Aorta (tissue), 5 donors: ENCODE measurements at regions not wholly inside any gene's neighbourhood (a gene's known extent, or its start where the extent isn't known, plus 50 kb on each side); places are given as distances from the start of the nearest gene placed in this dataset.

Experiments used
- ATAC-seq: fragments of 200-7000 bp; cut with Tn5 transposase; one replicate; pipeline ENCODE4 v1.9.1; 2022; ENCODE audit warnings: moderate library complexity; ENCODE audit not compliant: low FRiP score
- DNase-seq, 2 donors: peaks; one replicate each; pipeline ENCODE4 v3.0.0-alpha.2; 2020
- H3K27ac ChIP-seq, 2 donors: one replicate each; pipeline ENCODE4 v1.5.1; 2013; ENCODE audit warnings: low read length in 2 of 2, mild to moderate bottlenecking in 2 of 2, moderate library complexity in 2 of 2, control low read depth in 1 of 2, inconsistent platforms in 1 of 2, low read depth in 1 of 2
- H3K27me3 ChIP-seq, 2 donors: one replicate each; pipeline ENCODE4 v1.6.1; 2013; ENCODE audit warnings: control low read depth in 1 of 2, low read length in 1 of 2, mild to moderate bottlenecking in 1 of 2, moderate library complexity in 1 of 2; ENCODE audit not compliant: insufficient read depth in 2 of 2, control insufficient read depth in 1 of 2
- H3K36me3 ChIP-seq, 2 donors: one replicate each; pipeline ENCODE4 v1.6.1; 2013; ENCODE audit warnings: control low read depth in 1 of 2, low read length in 1 of 2, mild to moderate bottlenecking in 1 of 2; ENCODE audit not compliant: insufficient read depth in 2 of 2, control insufficient read depth in 1 of 2
- H3K4me1 ChIP-seq, 2 donors: one replicate each; pipeline ENCODE4 v1.6.1; 2013; ENCODE audit warnings: low read length in 2 of 2, control low read depth in 1 of 2, mild to moderate bottlenecking in 1 of 2, moderate library complexity in 1 of 2; ENCODE audit not compliant: insufficient read depth in 2 of 2, control insufficient read depth in 1 of 2
- H3K4me3 ChIP-seq, 2 donors: one replicate each; pipeline ENCODE4 v1.5.1; 2013; ENCODE audit warnings: low read length in 2 of 2, control low read depth in 1 of 2, mild to moderate bottlenecking in 1 of 2
- H3K9me3 ChIP-seq: one replicate; pipeline ENCODE4 v1.6.1; 2013; ENCODE audit warnings: mild to moderate bottlenecking, low read length; ENCODE audit not compliant: control insufficient read depth
- WGBS, 2 donors: extraction: QIAGEN DNeasy Blood & Tissue Kit; methylation state at CpG; one replicate each; pipeline ENCODE4 v1.1.7; 2013; 5-methylcytosine and 5-hydroxymethylcytosine counted together
- intact Hi-C, 2 donors: fragments of 100-400 bp; cut with DNase I; formaldehyde crosslinking; loops; one replicate each; pipeline versions ENCODE4 v1.14.2 to v1.15.0; 2022
- donor health status: healthy with polysubstance abuse.
- donor health status: Bipolar disorder and iron deficiency.
- donor health status: DM: no; HTN: no; CAD: no.
- donor health status: DM: no; HTN: no; CAD: no.
- donor health status: DM: yes; HTN: yes; CAD: no.

DNA sequence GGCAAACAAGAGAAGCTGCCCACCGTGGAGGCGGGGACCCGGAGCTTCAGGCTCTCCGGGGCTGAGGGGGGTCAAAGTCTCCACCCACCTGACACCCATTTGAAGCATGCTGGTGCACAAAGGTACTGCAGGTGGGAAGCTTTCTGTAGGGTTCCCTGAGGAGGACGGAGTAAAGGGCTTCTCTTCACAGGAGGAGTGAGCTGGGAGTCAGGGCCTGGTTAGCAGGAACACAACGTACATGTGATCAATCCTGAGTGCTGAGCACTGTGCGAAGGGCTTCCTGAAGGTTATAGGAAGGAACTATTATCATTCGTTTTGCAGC is 252.9 kb upstream of the RPL38 start:
- ATAC-seq: no peak
- Histone ChIP-seq H3K4me1 (no peaks in the 10 kb centered on the region), H3K9me3 (no peaks in the 10 kb centered on the region), H3K36me3 (no peaks in the 10 kb centered on the region), H3K4me3 (no peak overlapping the region), H3K27me3 (no peaks in the 10 kb centered on the region), H3K27ac (no peak overlapping the region)
- no peak for DNase-seq
- 79 to 81% methylated on average over 8 of the region's 8 CpGs for WGBS, 2 donors
- intact Hi-C loops: no loop called here

DNA sequence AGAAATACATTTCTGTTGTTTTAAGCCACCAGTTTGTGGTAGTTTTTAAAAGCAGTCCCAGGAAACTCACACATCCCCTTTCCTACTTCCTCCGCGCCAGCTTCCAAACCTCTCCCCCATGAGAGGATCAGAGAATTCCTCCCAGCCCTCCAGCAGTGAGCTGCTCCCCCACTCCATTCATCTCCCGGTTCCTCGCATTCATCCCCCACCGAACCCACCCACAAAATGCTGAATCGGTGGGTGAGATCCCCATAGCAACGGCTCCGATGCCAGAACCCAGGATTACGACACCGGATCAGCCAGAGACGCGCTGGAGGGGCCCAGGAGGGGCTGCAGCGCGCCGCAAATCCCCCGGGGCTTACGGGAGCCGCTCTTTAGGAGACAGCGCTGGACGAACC is 251.4 kb upstream of the RPL38 start:
- Histone ChIP-seq H3K4me3 (no peak overlapping the region), H3K27ac (no peak overlapping the region), H3K9me3 (no peaks in the 10 kb centered on the region), H3K4me1 (no peaks in the 10 kb centered on the region), H3K27me3 (no peaks in the 10 kb centered on the region), H3K36me3 (no peaks in the 10 kb centered on the region)
- WGBS, 2 donors: 18 to 20% methylated on average over 20 of the region's 20 CpGs
- intact Hi-C loops: no loop called here
- ATAC-seq (no peak), DNase-seq (no peak)

DNA sequence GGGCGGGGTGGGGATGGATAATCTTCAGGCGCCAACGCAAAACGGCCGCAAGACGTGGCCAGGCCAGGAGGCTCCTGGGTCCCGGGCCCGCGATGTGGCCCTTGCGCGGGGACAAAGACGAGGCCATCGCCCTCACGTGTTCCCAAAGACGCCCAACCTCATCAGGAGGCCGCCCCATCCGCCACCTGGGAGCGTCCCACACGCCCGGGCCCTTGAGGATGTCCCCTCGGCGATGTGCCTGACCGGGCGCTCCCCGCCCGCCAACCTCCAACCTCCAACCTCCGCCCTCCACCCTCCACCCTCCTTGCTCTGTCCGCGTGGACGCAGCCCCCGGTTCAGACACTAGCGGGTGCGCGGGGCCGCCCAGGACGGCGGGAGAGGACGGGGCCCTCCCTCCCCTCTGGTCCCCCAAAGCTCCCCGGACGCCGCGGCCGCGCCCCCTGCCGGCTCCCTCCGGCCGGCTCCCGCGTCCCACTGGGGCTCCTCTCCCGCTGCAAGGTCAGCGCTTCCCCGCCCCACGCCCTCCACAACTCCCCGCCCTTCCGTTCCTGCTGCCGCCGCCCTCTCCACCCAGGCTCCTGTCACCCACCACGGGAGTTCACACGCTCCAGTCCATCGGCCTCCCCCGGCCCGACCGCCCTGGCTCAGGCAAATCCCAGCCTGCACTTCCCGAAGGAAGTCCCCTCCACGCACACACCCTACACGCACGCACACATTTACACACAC is 250.8 kb upstream of the RPL38 start:
- no peaks in the 10 kb centered on the region for H3K27me3 ChIP-seq

DNA sequence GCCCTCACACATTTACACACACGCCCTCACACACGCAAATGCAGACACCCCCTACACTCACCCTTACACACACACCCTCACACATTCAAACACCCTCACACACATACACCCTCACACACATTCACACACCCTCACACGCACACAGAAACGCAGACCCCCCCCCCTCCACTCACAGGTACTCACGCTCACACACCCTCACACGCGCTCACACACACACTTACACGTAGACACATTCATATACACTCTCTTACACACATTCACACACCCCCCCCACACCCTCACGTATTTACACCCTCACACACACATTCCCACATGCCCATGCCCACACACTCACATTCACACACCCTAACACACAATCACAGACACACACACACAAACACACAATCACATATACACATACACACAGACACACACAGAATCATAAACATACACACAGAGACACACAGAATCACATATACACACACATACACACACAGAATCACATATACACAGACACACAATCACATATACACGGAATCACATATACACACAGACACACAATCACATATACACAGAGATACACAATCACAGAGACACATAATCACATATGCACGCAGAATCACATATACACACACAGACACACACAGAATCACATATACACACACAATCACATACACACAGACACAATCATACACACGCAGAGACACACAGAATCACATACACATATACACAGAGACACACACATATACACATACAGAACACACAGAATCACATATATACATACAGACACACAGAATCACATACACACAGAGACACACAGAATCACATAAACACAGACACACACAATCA is 250.1 kb upstream of the RPL38 start:
- H3K9me3 ChIP-seq: no peaks in the 10 kb centered on the region
- H3K27ac ChIP-seq: no peak overlapping the region
- no peaks in the 10 kb centered on the region for H3K27me3 ChIP-seq
- no peak for DNase-seq
- 67% methylated on average over 12 of the region's 12 CpGs for WGBS, 2 donors
- H3K4me3 ChIP-seq: no peak overlapping the region
- H3K4me1 ChIP-seq: no peaks in the 10 kb centered on the region
- ATAC-seq: no peak
- no peaks in the 10 kb centered on the region for H3K36me3 ChIP-seq
- intact Hi-C loops: no loop called here

More for the DNA sequence above, 250.8 kb upstream of the RPL38 start:
- H3K4me1 ChIP-seq: no peaks in the 10 kb centered on the region
- no peak overlapping the region for H3K4me3 ChIP-seq
- intact Hi-C loops: no loop called here
- no peak overlapping the region for H3K27ac ChIP-seq
- ATAC-seq (peak; percentile 47), DNase-seq (peak in 1 of 2 donors; percentile 80)
- H3K36me3 ChIP-seq: no peaks in the 10 kb centered on the region
- WGBS, 2 donors: 3 to 5% methylated on average over 35 to 67 of the region's 67 CpGs
- no peaks in the 10 kb centered on the region for H3K9me3 ChIP-seq

DNA sequence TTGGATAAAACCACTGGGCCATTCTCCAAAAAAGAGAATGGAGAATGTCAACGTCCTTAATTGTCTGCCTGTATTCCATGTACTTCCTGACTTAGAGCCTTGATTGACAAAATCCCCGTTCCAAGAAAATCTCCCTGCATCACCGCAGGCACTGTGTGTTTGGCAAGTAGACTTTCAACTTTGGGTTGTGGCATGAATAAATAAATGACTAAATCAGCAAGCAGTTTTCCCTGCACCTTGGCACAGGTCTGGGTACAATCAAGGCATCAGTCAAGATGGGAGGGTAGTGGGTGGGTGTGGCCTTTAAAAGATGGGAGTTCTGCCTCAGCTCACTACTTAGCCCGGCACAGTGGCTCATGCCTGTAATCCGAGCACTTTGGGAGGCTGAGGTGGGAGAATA is 248.5 kb upstream of the RPL38 start:
- Histone ChIP-seq H3K27ac (no peak overlapping the region), H3K27me3 (no peaks in the 10 kb centered on the region), H3K4me3 (no peak overlapping the region), H3K36me3 (no peaks in the 10 kb centered on the region), H3K4me1 (no peaks in the 10 kb centered on the region), H3K9me3 (no peaks in the 10 kb centered on the region)
- intact Hi-C loops: no loop called here
- ATAC-seq (no peak), DNase-seq (no peak)
- 36 to 38% methylated on average over 5 of the region's 5 CpGs for WGBS, 2 donors

DNA sequence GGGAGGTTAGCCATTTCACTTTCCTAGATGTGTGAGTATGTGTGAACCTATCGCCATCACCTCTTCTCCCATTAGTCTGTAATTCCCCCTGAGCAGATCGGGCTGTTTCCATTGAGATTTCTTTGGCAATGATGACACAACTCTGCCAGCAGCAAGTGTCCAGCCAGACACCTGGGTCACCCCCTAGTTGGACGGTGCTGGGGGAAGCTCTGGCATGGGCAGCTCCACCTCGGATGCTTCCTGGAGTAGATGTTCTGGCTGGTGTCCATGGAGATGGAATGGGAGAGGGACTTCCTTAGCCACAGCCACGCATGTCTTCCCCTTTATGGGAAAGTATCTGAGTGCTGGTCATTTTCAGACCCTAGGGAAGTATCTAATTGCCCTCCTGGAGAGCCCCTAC is 247.9 kb upstream of the RPL38 start:
- H3K4me3 ChIP-seq: no peak overlapping the region
- ATAC-seq (no peak), DNase-seq (no peak)
- intact Hi-C loops: loop anchor here in 1 of 2 donors (2.0 kb wide), 1 partner anchor 527 kb away; no protein-coding TSS in a partner anchor
- no peaks in the 10 kb centered on the region for H3K27me3 ChIP-seq
- no peaks in the 10 kb centered on the region for H3K9me3 ChIP-seq
- no peaks in the 10 kb centered on the region for H3K36me3 ChIP-seq
- H3K4me1 ChIP-seq: no peaks in the 10 kb centered on the region
- WGBS, 2 donors: 83 to 84% methylated on average over 5 of the region's 5 CpGs
- no peak overlapping the region for H3K27ac ChIP-seq

DNA sequence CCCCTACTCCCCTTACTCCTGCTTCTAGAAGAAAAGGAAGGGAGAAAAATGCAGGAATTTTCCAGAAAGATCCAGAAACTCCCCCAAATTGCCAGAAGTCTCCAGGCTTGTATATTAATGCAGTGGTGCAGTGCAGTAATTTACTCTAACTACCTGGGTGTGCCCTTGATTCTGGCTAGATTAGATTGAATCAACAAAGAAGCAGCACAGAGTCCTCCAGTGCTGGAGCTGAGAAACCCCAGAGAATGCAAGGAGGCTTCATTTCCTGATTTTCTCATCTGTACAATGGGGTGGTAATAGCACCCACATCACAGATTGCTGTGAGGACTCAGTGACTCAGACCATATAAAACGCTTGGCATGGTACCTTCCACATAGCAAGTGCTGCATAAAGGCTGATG is 247.3 kb upstream of the RPL38 start:
- WGBS, 2 donors: 82 to 91% methylated on average over 1 of the region's 1 CpG
- Histone ChIP-seq H3K9me3 (no peaks in the 10 kb centered on the region), H3K4me1 (no peaks in the 10 kb centered on the region), H3K27me3 (no peaks in the 10 kb centered on the region), H3K4me3 (no peak overlapping the region), H3K27ac (no peak overlapping the region), H3K36me3 (no peaks in the 10 kb centered on the region)
- intact Hi-C loops: loop anchor here in 1 of 2 donors (2.0 kb wide), 1 partner anchor 527 kb away; no protein-coding TSS in a partner anchor
- DNase-seq: no peak
- ATAC-seq: no peak

DNA sequence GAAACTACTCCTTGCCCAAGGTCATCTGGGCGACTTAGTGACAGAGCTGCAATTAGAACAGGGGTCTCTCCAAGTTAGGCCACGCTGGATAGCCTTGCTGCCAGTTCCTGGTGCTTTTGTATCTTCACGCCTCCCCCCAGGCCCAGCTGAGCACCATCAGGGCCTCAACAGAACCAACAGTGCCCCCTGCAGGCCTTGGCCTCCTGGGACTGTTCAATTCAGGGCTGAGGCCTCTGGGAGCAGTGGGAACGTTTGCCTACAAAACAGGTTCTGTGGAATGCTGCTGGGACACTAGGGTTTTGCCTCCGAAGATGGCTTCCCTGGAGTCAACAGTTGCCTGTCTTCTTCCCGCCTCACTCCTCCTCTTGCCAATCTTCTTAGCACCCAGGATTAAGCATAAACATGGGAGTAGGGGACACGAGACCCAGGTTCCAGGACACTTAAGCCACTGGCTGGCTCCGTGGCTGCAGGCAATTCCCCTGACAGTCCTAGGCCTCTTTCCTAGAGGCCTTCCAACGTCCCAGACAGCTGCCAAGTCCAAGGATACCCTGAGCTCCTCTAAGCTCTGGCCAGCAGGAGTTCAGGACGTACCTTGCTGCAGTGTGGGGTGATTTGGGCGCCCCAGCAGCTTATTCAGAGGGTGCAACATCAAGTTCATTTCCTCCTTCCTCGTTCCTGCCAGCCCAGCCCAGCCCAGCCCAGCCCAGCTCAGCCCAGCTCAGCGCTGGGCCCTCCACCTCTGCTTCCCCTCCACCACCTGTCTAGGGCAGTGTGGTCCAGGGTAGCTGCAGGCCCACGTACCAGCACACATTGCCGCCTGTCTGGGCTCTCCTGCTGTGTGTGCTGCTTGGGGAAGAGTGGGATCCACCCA is 246.6 kb upstream of the RPL38 start:
- no peak overlapping the region for H3K4me3 ChIP-seq
- H3K9me3 ChIP-seq: no peaks in the 10 kb centered on the region
- intact Hi-C loops: loop anchor here in 1 of 2 donors (2.0 kb wide), 1 partner anchor 528 kb away; no protein-coding TSS in a partner anchor
- H3K27me3 ChIP-seq: no peaks in the 10 kb centered on the region
- no peak for ATAC-seq
- DNase-seq: no peak
- no peaks in the 10 kb centered on the region for H3K4me1 ChIP-seq
- 72 to 75% methylated on average over 15 of the region's 15 CpGs for WGBS, 2 donors
- no peak overlapping the region for H3K27ac ChIP-seq
- H3K36me3 ChIP-seq: no peaks in the 10 kb centered on the region
